Neural progenitor cell (in vitro differentiated cells): ENCODE measurements at regions not wholly inside any gene's neighbourhood (a gene's known extent, or its start where the extent isn't known, plus 50 kb on each side); places are given as distances from the start of the nearest gene placed in this dataset.

Experiments used
- DNase-seq: peaks from one replicate; pipeline ENCODE4 v3.0.0-alpha.2; 2016; ENCODE audit warnings: low spot score
- H2AFZ ChIP-seq: fragments of 200-600 bp; sonication (generic); replicated peaks from 2 replicates; pipeline ENCODE4 v1.6.1; 2016; ENCODE audit warnings: antibody characterized with exemption
- H3F3A ChIP-seq: fragments of 200-600 bp; sonication (generic); 2 replicates; pipeline ENCODE4 v1.6.1; 2016; ENCODE audit warnings: antibody characterized with exemption, low read depth
- H3K27ac ChIP-seq: fragments of 200-600 bp; sonication (generic); 2 replicates; pipeline ENCODE4 v1.5.1; 2016; ENCODE audit warnings: mild to moderate bottlenecking
- H3K27me3 ChIP-seq: fragments of 200-600 bp; sonication (generic); 2 replicates; pipeline ENCODE4 v1.6.1; 2016; ENCODE audit warnings: mild to moderate bottlenecking, moderate library complexity
- H3K36me3 ChIP-seq: fragments of 200-600 bp; sonication (generic); 2 replicates; pipeline ENCODE4 v1.5.1; 2016
- H3K4me1 ChIP-seq: fragments of 200-600 bp; sonication (generic); 2 replicates; pipeline ENCODE4 v1.6.1; 2016; ENCODE audit warnings: mixed run types
- H3K4me2 ChIP-seq: fragments of 200-600 bp; sonication (generic); 2 replicates; pipeline ENCODE4 v1.6.1; 2016
- H3K4me3 ChIP-seq: fragments of 200-600 bp; sonication (generic); 2 replicates; pipeline ENCODE4 v1.5.1; 2016
- H3K79me2 ChIP-seq: fragments of 200-600 bp; sonication (generic); 2 replicates; pipeline ENCODE4 v1.6.1; 2016; ENCODE audit warnings: low read depth
- H3K9ac ChIP-seq: fragments of 200-600 bp; sonication (generic); 2 replicates; pipeline ENCODE4 v1.6.1; 2016
- H3K9me3 ChIP-seq: fragments of 200-600 bp; sonication (generic); 2 replicates; pipeline ENCODE4 v1.5.1; 2016; ENCODE audit warnings: low read depth
- H4K20me1 ChIP-seq: fragments of 200-600 bp; sonication (generic); 2 replicates; pipeline ENCODE4 v1.6.1; 2016; ENCODE audit warnings: low read depth
- H3K27ac Mint-ChIP-seq: 3 replicates; pipeline ENCODE4 v1.8.0; 2021; ENCODE audit warnings: mixed read lengths
- H3K27me3 Mint-ChIP-seq: 2 replicates; pipeline ENCODE4 v1.8.0; 2022; ENCODE audit warnings: low read depth, mild to moderate bottlenecking, inconsistent platforms, moderate library complexity, mixed read lengths; ENCODE audit not compliant: insufficient read depth
- H3K36me3 Mint-ChIP-seq: 3 replicates; pipeline ENCODE4 v1.8.0; 2021; ENCODE audit warnings: mixed read lengths
- H3K4me1 Mint-ChIP-seq: 3 replicates; pipeline ENCODE4 v1.8.0; 2021; ENCODE audit warnings: mixed read lengths
- H3K4me3 Mint-ChIP-seq: 3 replicates; pipeline ENCODE4 v1.8.0; 2021; ENCODE audit warnings: mild to moderate bottlenecking, moderate library complexity, mixed read lengths
- H3K9me3 Mint-ChIP-seq: 3 replicates; pipeline ENCODE4 v1.8.0; 2020; ENCODE audit warnings: mixed read lengths
- CTCF ChIP-seq: fragments of 200-600 bp; sonication (generic); IDR thresholded peaks from 2 replicates; pipeline ENCODE4 v1.5.1; 2017; ENCODE audit warnings: antibody characterized with exemption, mild to moderate bottlenecking
- EZH2 ChIP-seq: fragments of 200-600 bp; sonication (generic); IDR thresholded peaks from 2 replicates; pipeline ENCODE4 v1.6.1; 2017; ENCODE audit warnings: antibody characterized with exemption, mild to moderate bottlenecking, moderate library complexity
- EZH2phosphoT487 ChIP-seq: fragments of 200-600 bp; sonication (generic); IDR thresholded peaks from 2 replicates; pipeline ENCODE4 v1.6.1; 2017; ENCODE audit warnings: antibody characterized with exemption

DNA sequence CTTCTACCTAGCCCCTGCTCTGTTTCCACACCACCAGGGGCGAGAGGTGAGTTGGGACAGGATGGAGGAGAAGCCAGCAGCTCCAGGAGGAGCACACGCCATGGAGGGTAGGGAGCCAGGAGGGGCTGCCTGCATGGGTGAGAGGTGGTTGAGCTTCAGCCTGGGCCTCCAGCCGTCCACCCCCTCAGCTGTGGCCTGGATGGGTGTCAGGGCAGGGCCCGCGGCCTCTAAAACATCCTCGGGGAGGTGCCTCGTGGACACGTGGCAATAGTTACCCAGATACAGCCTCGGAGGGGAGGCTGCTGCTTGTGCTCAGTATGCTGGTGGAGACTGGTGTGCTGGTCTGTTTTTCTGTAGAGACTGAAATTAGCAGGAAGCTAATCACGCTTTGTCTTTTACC lies 104.7 kb upstream of the GSE1 start:
- Histone ChIP-seq H3K4me3 (no peak overlapping the region), H3K79me2 (no peaks in the 10 kb centered on the region), H4K20me1 (no peaks in the 10 kb centered on the region), H3K9ac (no peak overlapping the region), H3K4me2 (no peak overlapping the region), H3K27ac (no peak overlapping the region), H3K36me3 (no peaks in the 10 kb centered on the region), H2AFZ (no peak overlapping the region), H3F3A (peaks cover 3% of the 10 kb centered on the region), H3K9me3 (no peaks in the 10 kb centered on the region), H3K27me3 (no peaks in the 10 kb centered on the region), H3K4me1 (peaks cover 23% of the 10 kb centered on the region)
- TF ChIP-seq CTCF = no peak
- no peak for TF ChIP-seq EZH2phosphoT487
- TF ChIP-seq EZH2 = no peak
- no peak overlapping the region for H3K4me3 Mint-ChIP-seq
- H3K36me3 Mint-ChIP-seq = no peaks in the 10 kb centered on the region
- peak overlapping the region; percentile 78 for H3K27ac Mint-ChIP-seq
- peaks cover 12% of the 10 kb centered on the region for H3K27me3 Mint-ChIP-seq
- DNase-seq = no peak
- H3K4me1 Mint-ChIP-seq = peaks cover 71% of the 10 kb centered on the region
- H3K9me3 Mint-ChIP-seq = no peaks in the 10 kb centered on the region

DNA sequence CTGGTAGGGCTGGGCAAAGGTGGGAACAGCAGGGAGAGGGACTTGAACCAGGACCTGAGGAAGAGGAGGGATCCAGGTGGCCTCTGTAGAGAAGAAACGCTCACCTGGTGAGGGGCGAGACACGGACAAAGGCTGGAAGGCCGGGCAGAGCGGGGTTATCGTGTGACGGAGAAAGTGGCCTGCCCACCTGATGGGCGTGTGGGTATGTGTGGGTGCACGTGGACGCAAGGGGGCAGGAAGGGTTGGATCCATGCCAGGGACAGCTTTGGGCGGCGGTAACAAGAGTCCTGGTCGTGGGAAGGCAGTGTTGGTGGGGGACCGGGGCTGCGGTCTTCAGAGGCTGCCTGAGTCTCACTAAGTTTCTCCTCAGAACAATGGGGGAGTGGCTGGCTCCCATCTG lies 104.1 kb upstream of the GSE1 start:
- no peak overlapping the region for H2AFZ ChIP-seq
- no peak overlapping the region for H3K27ac ChIP-seq
- no peaks in the 10 kb centered on the region for H3K27me3 ChIP-seq
- TF ChIP-seq CTCF = no peak
- no peak for TF ChIP-seq EZH2
- no peak for TF ChIP-seq EZH2phosphoT487
- no peaks in the 10 kb centered on the region for H3K36me3 Mint-ChIP-seq
- peak overlapping the region; percentile 78 for H3K27ac Mint-ChIP-seq
- H3F3A ChIP-seq = peaks cover 2% of the 10 kb centered on the region
- no peaks in the 10 kb centered on the region for H3K9me3 Mint-ChIP-seq
- peaks cover 12% of the 10 kb centered on the region for H3K27me3 Mint-ChIP-seq
- H4K20me1 ChIP-seq = no peaks in the 10 kb centered on the region
- no peaks in the 10 kb centered on the region for H3K79me2 ChIP-seq
- H3K4me1 Mint-ChIP-seq = peaks cover 71% of the 10 kb centered on the region
- H3K4me3 ChIP-seq = no peak overlapping the region
- no peak overlapping the region for H3K4me2 ChIP-seq
- H3K4me1 ChIP-seq = peaks cover 29% of the 10 kb centered on the region
- no peak overlapping the region for H3K9ac ChIP-seq
- DNase-seq = no peak
- no peaks in the 10 kb centered on the region for H3K9me3 ChIP-seq
- no peaks in the 10 kb centered on the region for H3K36me3 ChIP-seq
- no peak overlapping the region for H3K4me3 Mint-ChIP-seq

DNA sequence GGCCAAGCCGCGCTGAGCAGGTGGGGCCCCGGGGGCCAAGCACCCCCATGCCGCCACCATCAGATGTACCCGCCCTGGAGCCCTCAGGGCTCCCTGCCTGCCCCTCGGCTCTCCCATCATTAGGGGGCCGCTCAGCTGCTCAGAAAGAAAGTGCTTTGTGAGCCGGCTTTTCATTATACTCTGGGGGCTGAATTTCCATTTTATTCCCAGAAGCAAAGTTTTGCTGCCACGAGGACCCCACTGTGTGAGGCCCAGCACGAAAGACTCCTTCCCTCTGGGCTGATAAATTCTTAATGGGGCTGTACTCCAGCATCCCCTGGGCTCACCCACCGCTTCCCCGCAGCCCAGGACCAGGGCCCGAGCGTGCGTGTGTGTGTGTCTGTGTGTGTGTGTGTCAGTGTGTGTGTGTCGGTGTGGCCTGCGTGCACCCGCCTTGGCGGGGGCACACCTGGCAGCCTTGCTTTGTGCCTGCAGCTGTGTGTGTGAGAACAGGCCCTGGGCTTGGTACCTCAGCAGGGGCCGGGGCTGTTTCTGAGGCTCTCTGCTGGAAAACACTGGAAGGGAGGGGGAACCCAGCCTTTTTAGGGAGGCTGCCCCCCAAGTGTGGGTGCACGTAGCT lies 103.0 kb upstream of the GSE1 start:
- H2AFZ ChIP-seq = no peak overlapping the region
- H3F3A ChIP-seq = peaks cover 3% of the 10 kb centered on the region
- Mint-ChIP-seq H3K27me3 (peaks cover 13% of the 10 kb centered on the region), H3K27ac (peak overlapping the region; percentile 37), H3K9me3 (no peaks in the 10 kb centered on the region), H3K4me1 (peaks cover 71% of the 10 kb centered on the region), H3K36me3 (no peaks in the 10 kb centered on the region), H3K4me3 (no peak overlapping the region)
- H3K9me3 ChIP-seq = no peaks in the 10 kb centered on the region
- TF ChIP-seq EZH2 = no peak
- no peak for TF ChIP-seq CTCF
- TF ChIP-seq EZH2phosphoT487 = no peak
- no peak overlapping the region for H3K4me3 ChIP-seq
- H3K4me1 ChIP-seq = peaks cover 41% of the 10 kb centered on the region
- H3K9ac ChIP-seq = no peak overlapping the region
- peak; percentile 9 for DNase-seq
- no peaks in the 10 kb centered on the region for H3K79me2 ChIP-seq
- H3K4me2 ChIP-seq = no peak overlapping the region
- no peak overlapping the region for H3K27ac ChIP-seq
- no peaks in the 10 kb centered on the region for H4K20me1 ChIP-seq
- H3K27me3 ChIP-seq = no peaks in the 10 kb centered on the region
- H3K36me3 ChIP-seq = no peaks in the 10 kb centered on the region
